Kasumi-1 (cell line): ENCODE measurements at regions not wholly inside any gene's neighbourhood (a gene's known extent, or its start where the extent isn't known, plus 50 kb on each side); places are given as distances from the start of the nearest gene placed in this dataset.
A peak's percentile ranks its signal among the peaks of the same experiment; 100 is the strongest.

Experiments
- DNase-seq, 2 experiments: peaks; one replicate each; lab custom pipeline; 2025; lab: John Stamatoyannopoulos, UW

DNA sequence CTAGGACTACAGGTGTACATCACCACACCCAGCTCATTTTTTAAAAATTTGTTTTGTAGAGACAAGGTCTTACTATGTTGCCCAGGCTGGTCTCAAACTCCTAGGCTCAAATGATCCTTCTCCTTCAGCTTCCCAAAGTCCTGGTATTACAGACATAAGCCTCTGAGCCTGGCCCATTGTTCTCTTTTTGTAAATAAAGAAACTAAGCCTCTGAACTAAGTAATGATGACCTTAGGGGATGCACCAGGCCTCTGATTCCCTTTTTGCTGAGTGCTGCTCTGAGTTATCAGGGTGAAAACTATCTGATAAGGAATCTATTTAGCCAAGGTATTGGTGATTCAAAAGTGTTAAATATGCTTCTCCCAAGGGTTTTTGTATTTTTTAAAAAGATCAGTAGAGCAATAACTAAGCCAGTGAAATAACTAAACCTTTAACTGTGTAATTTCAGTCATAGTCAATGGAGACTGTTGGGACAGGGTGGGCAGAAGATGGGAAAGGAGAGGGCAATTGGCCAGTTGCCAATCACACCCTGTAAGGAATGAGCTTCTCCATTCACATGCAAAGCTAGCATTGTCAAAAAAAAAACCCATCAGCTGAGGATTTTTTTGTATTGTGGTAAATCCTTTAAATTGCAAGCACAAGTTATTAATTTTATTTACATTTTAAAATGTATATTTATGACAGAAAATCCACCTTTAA is 194.8 kb upstream of the PFN2 start:
- no peak for DNase-seq

DNA sequence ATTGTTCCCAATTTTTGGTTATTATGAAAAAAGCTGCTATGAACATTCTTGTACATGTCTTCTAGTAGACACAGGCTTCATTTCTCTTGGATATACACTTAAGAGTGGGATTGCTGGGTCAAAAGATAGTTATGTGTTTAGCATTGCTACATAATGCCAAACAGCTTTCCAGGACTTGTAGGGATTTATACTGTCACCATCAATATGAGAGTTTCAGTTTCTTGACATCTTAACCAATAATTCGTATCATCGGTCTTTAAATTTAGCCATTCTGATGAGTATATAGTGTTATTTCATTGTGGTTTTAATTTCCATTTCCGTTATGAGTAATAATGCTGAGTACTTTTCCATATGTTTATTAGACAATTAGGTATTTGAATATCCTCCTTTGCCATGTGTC is 190.3 kb upstream of the PFN2 start:
- DNase-seq = no peak

DNA sequence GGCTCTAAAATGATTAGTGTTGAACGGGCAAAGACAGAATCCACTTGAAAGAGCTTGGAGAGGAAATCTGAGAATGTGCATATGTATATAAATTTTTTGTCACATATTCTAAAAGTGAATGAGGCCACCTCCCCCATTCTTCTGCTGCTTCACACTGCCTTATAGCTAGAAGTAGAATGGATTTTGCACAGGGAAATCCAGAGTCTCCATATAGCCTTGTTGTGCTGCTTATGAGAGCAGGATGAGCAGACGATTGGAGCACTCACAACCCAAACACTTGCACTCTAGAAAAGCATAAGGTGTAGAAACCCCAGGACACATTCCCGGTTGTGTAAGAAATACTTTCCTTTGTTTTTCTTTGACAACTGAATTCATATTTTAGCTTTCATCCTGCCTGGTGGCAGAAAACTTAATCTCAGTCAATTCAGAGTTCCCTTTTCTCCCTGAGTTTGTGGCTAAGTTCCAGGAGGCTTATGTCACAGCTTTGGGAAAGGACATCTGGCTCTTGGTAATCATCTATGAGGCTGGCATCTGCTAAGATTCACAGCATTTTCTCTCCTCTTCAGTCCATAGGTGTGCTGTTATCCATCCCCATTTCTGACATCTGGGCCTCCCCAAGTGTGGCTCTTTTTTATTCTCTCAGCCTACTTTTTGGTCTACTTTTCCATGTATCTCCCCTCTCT is 188.4 kb upstream of the PFN2 start:
- DNase-seq = no peak

DNA sequence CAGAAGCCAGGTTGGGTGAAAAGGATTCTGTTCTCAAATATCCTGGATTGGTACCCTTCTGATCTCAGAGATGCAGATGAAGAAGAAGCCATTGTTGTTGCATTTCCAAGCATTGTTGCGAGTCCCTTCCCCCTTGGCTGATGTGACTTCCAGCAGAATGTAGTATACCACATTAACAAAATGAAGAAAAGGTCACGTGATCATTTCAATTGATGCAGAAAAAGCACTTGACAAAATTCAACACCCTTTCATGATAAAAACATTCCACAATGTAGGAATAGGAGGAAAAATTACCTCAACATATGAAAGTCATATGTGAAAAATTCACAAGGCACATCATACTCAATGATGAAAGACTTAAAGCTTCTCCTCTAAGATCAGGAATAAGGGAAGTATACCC is 181.9 kb upstream of the PFN2 start:
- no peak for DNase-seq

DNA sequence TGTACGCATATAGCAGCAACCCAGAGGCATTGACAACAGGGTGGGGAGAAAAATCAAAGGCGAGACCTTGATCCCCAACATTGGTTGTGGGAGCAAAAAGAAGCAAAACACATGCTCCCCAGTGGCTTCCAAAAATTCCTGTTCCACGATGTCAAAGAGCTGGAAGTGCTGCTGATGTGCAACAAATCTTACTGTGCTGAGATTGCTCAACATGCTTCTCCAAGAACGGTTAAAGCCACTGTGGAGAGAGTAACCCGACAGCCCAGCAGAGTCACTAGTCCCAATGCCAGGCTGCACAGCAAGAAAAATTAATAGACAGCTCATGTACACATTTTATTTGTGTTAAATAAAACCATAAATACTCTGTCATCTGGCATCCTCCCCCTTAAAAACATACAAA is 179.9 kb upstream of the PFN2 start:
- DNase-seq = no peak

DNA sequence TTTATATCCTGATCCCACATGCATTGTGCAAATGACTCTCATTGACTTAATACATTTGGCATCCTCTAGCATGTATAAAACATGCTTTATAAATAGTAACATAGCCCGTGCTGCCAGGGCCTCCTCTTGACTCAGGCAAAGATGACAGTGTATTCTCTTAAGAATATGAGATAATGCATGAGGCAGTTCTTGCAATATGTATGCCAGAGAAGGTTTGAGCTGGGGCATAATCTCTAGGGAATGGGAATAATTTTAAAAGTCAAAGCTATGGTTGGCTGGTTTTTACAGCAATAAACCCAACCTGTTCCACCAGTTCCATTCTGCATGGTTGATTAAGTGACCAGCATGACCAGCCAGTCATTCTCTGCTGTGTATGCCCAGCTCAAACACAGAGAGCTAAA is 179.0 kb upstream of the PFN2 start:
- DNase-seq = no peak

DNA sequence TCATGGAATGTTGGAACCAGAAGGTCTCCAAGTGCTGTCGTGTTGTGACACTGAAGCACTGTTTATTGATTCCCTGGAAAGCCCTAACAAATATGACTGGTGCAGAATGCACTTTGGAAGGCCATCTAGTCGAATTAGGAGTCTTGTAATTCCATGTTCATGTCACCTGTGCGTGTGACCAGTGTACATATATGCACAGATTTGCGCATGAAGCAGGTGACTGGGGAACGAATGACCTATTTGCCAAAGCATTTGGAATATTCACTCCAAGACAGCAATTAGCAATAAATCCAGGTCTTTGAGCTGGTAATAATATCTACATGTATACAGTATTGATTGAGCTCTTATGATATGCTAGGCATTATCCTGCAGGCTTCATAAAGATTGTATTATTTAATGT is 177.5 kb upstream of the PFN2 start:
- DNase-seq = no peak

DNA sequence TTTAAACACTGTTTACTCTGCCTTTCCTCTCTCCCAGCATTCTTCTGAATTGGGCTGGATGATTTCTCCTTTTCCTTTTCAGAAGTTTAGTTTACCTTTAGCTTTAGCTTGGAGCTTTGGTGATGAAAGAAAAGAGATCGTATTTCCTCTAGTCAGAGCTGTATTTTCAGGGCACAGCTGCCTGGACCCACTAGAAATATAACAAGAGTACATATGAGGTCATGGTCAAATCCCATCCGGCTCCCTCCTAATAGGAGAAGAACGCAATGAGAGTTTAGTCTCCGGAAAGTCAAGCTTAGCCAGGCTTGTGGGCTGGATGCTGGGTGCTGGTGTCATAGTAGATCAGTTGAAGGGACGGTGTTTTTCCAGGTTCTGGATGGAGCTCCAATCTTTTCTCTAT is 177.1 kb upstream of the PFN2 start:
- DNase-seq = no peak

DNA sequence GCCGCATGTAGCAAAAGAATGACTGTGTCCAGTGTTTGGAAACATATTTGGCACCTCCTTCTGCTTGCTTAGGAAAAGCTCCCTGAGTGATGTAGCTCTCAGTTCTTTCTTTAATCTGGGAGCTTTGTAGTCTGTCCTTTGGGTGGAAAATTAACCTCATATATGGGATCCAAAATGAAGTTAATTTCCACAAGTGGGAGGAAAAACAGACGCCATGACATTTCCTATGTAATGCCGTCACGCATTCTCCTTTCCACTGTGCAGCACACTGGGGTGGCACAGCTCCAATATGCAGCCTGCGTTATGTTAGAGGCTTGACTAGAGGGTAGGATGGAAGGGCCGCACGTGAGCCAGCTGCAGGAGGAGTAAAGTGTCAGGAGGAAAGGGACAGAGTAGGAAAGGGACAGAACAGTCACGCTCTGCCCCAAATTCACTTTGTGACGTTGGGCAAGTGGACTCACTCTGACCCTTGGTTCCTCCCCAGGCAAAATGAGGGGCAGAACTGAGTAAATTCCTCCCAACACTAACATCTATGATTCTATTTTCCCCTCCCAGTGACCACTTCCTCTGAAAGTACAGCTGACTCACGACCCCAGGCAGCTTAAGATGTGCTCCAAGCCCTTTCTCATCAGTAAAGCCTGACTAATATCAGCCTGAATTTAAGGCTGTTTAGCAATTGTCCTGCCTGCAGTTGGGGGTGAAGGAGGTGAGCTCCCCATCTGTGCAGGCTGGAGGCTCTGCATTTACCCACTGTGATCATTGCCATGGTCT is 176.5 kb upstream of the PFN2 start:
- DNase-seq = peak in 1 of 2 experiments; percentile 21

DNA sequence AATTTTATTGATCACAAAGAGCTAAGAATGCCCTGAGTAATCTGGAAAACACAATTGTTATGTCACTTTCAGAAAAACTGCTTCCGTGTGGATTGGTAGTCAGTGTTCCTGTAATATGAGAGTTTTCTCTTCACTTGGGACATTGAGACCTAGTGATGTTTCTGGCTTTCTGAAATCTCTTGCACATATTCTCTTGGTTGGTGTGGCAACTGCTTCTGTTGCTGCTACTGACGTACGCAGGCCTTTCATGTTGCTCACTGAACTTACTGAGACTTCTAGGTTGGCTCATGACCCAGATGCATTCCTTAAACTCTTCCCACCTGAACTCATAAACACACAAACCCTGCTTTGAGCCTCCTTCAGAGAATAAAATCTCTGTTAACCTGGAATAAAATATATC is 175.0 kb upstream of the PFN2 start:
- no peak for DNase-seq

DNA sequence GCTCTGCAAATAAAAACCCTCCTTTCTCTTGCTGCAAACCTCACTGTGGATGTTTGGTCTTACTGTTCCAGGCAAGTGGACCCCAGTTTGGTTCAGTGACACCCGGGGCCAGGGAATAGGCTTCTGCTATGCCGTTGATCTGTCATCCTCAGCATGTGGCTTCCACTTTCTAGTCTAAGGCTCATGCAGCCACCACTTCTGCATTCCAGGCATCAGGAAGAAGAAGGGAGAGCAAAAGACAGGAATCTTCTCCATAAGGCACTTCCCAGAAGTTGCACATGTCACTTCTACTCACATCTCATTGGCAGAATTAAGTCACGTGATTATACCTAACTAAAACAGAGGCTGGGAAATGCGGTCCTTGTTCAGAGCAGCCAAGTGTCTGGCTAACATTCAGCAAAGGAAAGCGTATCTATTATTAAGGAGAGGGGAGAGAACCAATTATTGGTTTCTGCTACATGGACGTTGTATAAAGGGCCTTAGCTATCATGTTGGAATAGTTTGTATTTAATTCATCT is 173.6 kb upstream of the PFN2 start:
- no peak for DNase-seq

DNA sequence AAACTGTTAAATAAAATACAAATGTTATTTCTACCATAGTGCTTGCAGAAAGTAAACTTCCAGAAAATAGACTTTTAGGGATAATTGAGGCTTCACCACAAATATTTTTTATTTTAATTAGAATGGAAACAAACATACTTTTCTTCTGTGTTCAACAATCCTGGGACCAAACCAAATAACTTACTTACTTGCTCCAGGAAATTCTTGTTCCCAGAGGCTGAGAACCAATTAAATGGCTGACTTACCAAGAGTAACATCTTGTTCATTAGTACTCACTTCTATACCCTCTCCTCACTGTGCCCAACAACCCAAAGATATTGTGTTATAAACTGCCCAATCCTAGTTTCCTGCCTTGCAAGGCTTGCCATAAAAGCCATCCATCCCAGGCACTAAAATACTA is 172.2 kb upstream of the PFN2 start:
- DNase-seq = no peak

DNA sequence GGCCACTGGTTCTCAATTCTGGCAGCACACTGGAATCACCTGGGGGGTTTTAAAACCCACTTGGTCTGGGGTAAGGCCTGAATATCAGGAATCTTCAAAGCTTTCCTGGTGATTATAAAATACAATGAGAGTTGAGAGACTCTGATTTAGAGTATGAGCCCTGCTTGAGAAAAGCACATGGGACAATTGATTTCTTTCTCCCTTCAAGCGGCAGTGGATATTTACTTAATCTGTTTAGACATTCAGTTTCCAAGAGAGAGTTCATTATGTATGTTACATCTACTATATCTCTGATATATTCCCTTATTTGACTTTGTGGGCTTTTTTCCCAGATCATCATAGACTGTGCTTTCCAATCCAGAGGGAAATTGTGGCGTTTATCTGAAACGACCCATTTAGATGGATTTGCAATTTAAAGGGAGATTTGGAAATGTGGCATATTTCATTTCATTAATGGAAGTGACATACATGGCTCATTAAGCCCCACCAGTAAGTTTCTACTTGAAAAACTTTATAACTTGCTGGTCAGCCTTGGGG is 171.2 kb upstream of the PFN2 start:
- no peak for DNase-seq

DNA sequence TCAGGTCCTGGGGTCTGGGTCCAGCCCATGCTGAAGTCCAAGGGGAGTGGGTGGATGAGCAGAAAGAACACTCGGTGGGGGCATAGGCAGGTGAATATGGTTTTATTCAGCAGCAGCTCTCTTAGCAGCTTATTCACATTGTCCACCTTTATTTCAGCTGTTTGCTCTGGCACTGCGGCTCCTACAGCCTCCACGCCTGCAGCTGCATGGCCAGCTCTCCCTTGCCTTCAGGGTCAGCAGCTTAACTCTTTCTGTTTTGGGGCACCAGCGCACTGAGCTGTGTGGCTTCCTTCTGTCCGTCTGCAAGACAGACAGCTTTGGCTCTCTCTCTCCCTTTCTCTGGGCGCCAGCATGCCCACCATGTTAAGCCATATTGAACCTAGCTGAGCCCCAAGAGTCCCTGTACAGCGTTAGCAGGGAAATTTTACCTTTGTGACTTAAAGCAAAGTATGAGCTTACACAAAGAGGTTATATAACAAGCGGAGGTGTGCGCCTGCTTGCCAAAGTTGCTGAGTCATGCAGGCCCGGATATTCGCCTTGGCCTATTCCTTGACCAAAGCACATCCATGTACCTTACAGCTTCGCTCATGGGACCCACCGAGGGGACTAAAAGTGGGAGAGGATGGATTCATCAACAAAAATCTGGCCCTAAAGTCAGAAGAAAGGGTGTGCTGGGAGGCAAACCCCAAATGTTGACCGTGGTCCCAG is 170.1 kb upstream of the PFN2 start:
- DNase-seq = no peak

DNA sequence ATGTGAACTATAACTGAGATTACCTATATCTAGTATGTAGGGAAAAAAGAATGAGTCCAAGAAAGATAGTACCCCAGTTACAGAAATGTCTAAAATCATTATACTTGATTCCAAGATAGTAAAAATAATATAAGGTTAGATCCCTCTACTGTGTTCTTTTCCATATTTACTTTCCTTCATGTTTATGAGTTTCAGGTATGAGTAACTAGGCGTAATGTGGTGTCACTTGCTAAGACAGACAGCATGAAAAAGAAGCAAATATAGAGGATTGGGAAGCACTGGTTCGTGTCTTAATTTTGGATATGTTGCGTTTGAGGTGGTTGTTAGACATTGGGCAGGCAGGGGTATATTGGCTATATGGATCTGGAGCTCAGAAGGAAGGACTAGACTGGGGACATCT is 168.1 kb upstream of the PFN2 start:
- no peak for DNase-seq

DNA sequence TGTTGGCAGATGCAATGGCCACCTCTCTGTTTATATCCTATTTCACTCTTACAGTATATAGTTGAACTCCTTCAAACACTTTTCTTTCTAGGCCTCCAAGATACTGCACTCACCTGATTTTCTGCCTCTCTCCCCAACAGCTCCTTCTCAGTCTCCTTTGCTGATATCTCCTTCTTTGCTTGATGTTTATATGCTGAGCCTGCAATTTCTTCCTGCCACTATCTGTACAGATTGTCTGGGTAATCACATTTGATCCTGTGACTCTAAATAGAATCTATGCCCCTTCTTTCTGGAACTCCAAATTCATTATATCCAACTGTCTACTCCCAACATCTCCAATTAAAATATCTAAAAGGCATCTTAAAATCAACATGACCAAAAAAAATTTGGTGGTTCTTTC is 165.5 kb upstream of the PFN2 start:
- DNase-seq = no peak

DNA sequence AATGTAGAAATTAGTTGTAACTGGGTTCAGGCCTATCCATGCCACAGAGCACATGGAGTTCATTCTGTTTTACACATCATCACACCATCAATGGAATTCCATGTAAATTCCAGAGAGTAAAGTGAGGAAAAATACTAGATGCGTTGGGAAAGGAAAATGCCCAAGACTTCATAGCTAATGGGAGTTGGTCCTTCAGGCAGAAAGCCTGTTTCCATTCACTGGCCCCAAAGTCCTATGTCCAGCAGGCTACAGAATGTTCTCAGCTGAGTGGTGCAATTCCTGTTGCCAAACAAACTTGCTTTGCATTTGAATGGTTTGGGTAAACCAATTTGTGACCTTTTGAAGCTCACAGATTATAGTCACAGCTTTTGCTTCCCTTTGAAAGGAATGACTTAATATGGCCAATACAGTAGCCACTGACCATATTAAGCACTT is 164.6 kb upstream of the PFN2 start:
- no peak for DNase-seq

DNA sequence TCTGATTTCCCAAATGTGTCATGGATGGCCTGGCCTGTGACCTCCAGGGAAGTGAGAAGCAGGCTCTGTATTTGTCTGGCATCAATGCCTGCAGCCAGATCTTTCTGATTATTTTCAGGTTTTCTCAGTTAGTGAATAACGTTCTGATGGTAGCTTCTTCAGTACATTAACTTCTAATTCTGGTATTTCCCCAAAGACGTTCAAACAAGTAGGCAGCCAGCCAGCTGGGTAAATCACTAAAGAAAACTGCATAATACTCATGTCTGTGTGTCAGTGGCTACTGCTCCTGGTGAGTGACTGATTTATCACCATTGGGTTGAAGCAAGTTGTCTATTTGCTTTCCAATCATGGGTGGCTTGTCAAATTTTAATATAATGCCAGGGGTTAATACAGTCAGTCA is 162.6 kb upstream of the PFN2 start:
- no peak for DNase-seq

DNA sequence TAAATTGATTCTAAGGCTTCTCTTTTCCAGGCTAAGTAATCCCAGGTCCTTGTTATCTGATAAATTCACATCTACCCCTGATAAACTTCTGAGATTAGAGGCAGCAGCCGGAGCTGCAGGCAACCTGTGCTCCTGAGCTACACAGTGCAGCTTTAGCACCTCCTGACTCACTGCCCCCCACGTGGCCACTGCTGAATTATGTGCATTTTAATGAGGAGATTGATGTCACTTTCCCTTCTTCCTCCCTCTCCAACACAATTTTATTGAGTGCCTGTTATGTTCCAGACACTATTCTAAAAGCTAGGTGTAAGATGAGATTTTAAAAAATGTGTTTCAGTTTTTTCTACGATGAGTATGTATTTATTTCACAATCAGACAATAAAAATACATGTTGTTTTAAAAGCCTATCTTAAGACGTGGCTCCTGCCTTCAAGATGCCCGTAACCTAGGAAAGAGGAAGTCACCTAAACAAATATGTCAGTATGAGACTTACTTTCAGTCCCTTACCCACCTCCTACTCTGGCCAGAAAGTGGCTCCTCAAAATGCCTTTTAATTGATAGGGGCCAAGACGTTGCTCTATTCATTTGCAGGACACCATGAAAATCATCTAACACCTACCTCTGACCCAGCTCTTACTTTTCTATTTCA is 161.5 kb upstream of the PFN2 start:
- peak; percentile 3 to 7 for DNase-seq

DNA sequence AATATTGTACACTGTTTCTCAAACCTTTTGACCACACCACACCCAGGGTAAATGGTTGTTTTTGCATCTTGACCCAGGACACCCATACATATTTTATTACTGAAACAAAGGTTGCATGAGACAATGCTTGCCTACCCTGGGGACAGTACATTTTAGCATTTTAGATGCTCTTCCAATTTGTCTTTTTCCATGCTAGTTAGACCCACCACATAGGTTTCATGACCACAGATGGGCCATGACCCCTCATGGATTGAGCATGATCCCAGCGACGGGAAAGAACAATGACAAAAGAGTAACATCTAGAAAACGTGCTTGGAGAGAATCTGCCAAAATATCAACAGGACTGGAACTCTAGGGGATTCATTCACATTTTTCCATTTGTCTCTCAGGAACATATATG is 161.0 kb upstream of the PFN2 start:
- DNase-seq = no peak

DNA sequence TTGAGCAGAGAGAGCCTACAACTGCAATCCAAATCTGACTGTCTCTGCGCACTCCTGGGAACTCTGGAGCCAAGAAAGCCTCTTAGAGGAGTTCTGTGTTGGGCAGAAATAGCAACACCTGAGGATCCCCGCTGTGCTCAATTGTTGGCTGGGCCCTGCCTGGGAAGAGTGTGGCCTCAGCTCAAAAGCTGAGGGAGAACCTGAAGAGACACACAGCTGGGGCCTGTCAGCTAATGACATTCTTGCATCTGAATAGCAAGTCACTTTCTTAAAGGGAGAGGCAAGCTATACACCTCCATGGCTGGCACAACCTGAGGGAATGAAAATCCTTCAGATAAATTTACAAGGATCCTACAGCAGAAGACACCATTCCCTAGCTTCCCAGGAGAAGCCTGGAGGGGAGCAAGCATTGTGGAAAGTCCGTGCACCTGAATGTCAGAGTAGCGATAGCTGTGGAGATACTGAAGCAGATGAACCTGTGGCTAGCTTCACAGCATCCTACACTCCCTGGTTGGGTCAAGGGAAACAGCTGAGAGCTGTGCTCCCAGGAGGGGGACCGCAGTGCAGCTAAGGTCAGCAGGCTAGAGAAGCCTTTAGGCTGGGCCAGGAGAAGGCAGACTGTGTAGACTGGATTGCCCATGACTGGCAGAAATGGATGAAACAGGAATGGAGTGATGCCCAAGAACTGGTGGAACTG is 159.9 kb upstream of the PFN2 start:
- no peak for DNase-seq
